AG04450 (cell line): ENCODE measurements at regions not wholly inside any gene's neighbourhood (a gene's known extent, or its start where the extent isn't known, plus 50 kb on each side); places are given as distances from the start of the nearest gene placed in this dataset.
"Not testable (repeated sequence)": the region's sequence is repeated elsewhere in the genome, so short reads cannot be mapped to it uniquely, and the experiment has no call there.

Experiments
- CTCF ChIA-PET: fragments of 300-600, 350-600 bp; formaldehyde crosslinking; extraction: SDS; loops from one replicate; lab custom pipeline; 2022; ENCODE audit warnings: antibody characterized with exemption, inconsistent platforms; lab: Charles Lee
- POLR2A ChIA-PET: fragments of 350-600 bp; formaldehyde crosslinking; extraction: SDS; loops from one replicate; lab custom pipeline; 2021; ENCODE audit warnings: antibody characterized with exemption, inconsistent platforms; lab: Yijun Ruan, JAX
- DNase-seq: peaks from one replicate; pipeline ENCODE4 v3.0.0-alpha.2; 2011; ENCODE audit warnings: low read depth, low spot score
- H3K27ac ChIP-seq: one replicate; pipeline ENCODE4 v1.5.1; 2012; ENCODE audit warnings: low read depth, low read length, control low read depth
- H3K27me3 ChIP-seq: one replicate; pipeline ENCODE4 v1.6.0; 2012; ENCODE audit warnings: low read length; ENCODE audit not compliant: control insufficient read depth, insufficient read depth
- H3K4me3 ChIP-seq: 2 replicates; pipeline ENCODE4 v1.5.1; 2011; ENCODE audit warnings: mild to moderate bottlenecking, low read depth, low read length, control low read depth
- H3K9me3 ChIP-seq: 2 replicates; pipeline ENCODE4 v1.5.1; 2012; ENCODE audit warnings: low read length; ENCODE audit not compliant: control insufficient read depth, insufficient read depth
- TF ChIP-seq, protein P1 (sequence below): IDR thresholded peaks from 2 replicates; pipeline ENCODE4 v1.5.1; 2011; ENCODE audit warnings: low read depth, low read length, control low read depth, inconsistent platforms

DNA sequence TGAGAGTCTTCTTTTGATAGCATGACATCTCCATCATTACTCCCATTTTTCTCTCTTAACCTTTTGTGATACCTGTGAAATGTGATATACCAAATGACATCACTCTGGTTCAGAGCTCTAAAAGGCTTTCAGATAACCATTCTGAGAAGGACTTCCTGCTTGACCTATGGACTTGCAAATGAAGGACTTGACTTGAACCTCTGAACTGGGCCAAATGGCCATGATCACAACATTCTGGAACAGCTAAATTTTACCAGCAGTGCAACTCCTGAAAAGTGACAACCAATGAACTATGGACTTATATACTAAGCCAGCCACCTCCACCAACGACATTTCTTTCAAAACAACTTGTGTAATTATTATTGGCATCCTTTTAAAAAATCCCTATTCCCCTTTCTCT is 1085.8 kb upstream of the CITED2 start:
- Histone ChIP-seq H3K9me3 (no peaks in the 10 kb centered on the region), H3K4me3 (no peak overlapping the region), H3K27ac (no peak overlapping the region), H3K27me3 (no peaks in the 10 kb centered on the region)
- ChIA-PET CTCF (no interaction called here), POLR2A (no interaction called here)
- TF ChIP-seq, protein P1, sequence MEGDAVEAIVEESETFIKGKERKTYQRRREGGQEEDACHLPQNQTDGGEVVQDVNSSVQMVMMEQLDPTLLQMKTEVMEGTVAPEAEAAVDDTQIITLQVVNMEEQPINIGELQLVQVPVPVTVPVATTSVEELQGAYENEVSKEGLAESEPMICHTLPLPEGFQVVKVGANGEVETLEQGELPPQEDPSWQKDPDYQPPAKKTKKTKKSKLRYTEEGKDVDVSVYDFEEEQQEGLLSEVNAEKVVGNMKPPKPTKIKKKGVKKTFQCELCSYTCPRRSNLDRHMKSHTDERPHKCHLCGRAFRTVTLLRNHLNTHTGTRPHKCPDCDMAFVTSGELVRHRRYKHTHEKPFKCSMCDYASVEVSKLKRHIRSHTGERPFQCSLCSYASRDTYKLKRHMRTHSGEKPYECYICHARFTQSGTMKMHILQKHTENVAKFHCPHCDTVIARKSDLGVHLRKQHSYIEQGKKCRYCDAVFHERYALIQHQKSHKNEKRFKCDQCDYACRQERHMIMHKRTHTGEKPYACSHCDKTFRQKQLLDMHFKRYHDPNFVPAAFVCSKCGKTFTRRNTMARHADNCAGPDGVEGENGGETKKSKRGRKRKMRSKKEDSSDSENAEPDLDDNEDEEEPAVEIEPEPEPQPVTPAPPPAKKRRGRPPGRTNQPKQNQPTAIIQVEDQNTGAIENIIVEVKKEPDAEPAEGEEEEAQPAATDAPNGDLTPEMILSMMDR, result no peak
- DNase-seq, result no peak

GRCh38 chr6:140459209-140459608 is 1084.8 kb upstream of the CITED2 start:
- no peak for DNase-seq
- Histone ChIP-seq H3K27me3 (no peaks in the 10 kb centered on the region), H3K9me3 (no peaks in the 10 kb centered on the region), H3K27ac (no peak overlapping the region), H3K4me3 (no peak overlapping the region)
- TF ChIP-seq, protein P1, result no peak
- CTCF ChIA-PET, result no interaction called here
- POLR2A ChIA-PET, result no interaction called here

DNA sequence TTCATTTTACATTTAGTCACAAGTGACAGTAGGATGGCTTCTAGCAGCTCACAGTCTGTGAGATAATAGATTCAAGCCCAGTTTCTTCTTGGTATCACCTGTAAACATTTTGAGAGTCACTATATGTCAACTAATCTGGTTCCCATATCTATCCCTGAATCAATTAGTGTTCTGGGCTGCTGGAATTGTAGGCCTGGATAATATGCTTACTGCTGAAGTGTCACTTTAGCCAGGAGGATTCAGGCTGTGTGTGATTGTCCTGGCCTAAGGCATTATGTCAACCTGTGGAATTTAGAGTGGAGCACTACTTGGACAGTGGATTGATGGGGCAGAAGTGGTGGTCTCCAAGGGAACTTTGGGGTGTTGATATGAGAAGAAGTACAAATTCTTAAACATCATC is 1071.8 kb upstream of the CITED2 start:
- ChIA-PET CTCF (no interaction called here), POLR2A (no interaction called here)
- Histone ChIP-seq H3K4me3 (no peak overlapping the region), H3K27ac (no peak overlapping the region), H3K27me3 (no peaks in the 10 kb centered on the region), H3K9me3 (no peaks in the 10 kb centered on the region)
- TF ChIP-seq, protein P1, result no peak
- no peak for DNase-seq

DNA sequence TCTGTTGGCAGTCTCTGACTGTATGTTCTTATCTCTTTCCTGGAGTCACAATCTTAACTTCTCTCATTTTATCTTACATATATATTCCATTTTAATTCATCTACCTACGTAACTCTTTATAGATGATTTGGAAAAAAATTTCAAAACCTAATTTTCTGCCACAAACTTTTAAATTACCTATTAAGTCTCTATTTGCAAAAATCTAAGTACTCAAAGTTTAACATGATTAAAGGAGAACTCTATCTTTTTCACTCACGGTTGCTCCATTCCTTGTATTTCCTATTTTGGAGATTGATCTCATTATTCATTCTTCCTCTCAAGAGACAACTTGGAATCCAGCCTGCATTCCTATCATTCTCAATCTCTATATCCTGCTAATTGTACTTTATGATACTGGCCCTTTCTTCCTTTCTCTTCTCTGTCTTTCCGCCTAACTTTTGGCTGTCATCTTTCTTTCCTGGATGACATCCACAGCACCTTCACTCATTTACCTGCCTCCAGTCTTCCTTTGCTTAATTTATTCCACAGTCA is 1071.1 kb upstream of the CITED2 start:
- TF ChIP-seq, protein P1, result no peak
- H3K9me3 ChIP-seq, result no peaks in the 10 kb centered on the region
- DNase-seq, result no peak
- CTCF ChIA-PET, result no interaction called here
- no peak overlapping the region for H3K27ac ChIP-seq
- POLR2A ChIA-PET, result no interaction called here
- H3K4me3 ChIP-seq, result no peak overlapping the region
- H3K27me3 ChIP-seq, result no peaks in the 10 kb centered on the region

- H3K4me3 ChIP-seq, H3K27me3 ChIP-seq, H3K9me3 ChIP-seq, DNase-seq, H3K27ac ChIP-seq, POLR2A ChIA-PET: not testable (repeated sequence)
- CTCF ChIA-PET, result interaction anchor here (0.7 kb wide), 1 partner anchor 1074 kb away, joined by 6 read pairs; no protein-coding TSS in a partner anchor
Measured at GRCh38 chr6:140443112-140443511, 1068.7 kb upstream of the CITED2 start.
